ENCODE measurements at regions not wholly inside any gene's neighbourhood (a gene's known extent, or its start where the extent isn't known, plus 50 kb on each side); places are given as distances from the start of the nearest gene placed in this dataset.

DNA sequence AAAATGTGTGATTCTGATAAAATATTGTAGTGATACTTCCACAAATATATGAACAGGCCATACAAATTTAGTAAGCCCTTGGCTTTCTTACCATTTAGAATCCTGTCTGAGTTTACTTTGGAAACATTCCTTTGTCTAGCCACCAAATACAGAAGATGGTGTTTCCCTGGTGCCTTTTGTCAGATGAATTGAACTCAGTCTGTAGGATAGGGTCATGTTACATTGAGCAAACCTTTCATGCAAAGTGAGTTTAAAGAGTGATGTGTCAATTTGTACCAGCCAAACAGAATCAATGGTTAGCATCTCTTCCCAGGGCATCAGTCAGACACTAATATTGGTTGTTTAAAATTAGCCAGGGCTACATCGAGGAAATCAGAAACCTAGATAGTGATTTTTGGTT is 1443.4 kb downstream of the ARAP2 start:
- TF ChIP-seq ZNF565 (CRISPR knock-in tag; conservative IDR thresholded peaks at IDR 0.05; ENCODE audit: low read depth) (no peak), ARNTL (CRISPR knock-in tag; IDR thresholded peaks at IDR 0.05; ENCODE audit: borderline replicate concordance, low read depth) (no peak), TCF4 (CRISPR knock-in tag; IDR thresholded peaks at IDR 0.05; ENCODE audit: borderline replicate concordance) (no peak), GLIS3 (CRISPR knock-in tag; IDR thresholded peaks at IDR 0.05) (no peak), RARB (CRISPR knock-in tag; IDR thresholded peaks at IDR 0.05) (no peak)
- TF ChIP-seq, protein P1, sequence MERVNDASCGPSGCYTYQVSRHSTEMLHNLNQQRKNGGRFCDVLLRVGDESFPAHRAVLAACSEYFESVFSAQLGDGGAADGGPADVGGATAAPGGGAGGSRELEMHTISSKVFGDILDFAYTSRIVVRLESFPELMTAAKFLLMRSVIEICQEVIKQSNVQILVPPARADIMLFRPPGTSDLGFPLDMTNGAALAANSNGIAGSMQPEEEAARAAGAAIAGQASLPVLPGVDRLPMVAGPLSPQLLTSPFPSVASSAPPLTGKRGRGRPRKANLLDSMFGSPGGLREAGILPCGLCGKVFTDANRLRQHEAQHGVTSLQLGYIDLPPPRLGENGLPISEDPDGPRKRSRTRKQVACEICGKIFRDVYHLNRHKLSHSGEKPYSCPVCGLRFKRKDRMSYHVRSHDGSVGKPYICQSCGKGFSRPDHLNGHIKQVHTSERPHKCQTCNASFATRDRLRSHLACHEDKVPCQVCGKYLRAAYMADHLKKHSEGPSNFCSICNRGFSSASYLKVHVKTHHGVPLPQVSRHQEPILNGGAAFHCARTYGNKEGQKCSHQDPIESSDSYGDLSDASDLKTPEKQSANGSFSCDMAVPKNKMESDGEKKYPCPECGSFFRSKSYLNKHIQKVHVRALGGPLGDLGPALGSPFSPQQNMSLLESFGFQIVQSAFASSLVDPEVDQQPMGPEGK (CRISPR knock-in tag; IDR thresholded peaks at IDR 0.05; ENCODE audit: borderline replicate concordance), result no peak
- TF ChIP-seq, protein P2, sequence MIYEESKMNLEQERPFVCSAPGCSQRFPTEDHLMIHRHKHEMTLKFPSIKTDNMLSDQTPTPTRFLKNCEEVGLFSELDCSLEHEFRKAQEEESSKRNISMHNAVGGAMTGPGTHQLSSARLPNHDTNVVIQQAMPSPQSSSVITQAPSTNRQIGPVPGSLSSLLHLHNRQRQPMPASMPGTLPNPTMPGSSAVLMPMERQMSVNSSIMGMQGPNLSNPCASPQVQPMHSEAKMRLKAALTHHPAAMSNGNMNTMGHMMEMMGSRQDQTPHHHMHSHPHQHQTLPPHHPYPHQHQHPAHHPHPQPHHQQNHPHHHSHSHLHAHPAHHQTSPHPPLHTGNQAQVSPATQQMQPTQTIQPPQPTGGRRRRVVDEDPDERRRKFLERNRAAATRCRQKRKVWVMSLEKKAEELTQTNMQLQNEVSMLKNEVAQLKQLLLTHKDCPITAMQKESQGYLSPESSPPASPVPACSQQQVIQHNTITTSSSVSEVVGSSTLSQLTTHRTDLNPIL (CRISPR knock-in tag; IDR thresholded peaks at IDR 0.05; ENCODE audit: low read depth), result no peak
- TF ChIP-seq, protein P3, sequence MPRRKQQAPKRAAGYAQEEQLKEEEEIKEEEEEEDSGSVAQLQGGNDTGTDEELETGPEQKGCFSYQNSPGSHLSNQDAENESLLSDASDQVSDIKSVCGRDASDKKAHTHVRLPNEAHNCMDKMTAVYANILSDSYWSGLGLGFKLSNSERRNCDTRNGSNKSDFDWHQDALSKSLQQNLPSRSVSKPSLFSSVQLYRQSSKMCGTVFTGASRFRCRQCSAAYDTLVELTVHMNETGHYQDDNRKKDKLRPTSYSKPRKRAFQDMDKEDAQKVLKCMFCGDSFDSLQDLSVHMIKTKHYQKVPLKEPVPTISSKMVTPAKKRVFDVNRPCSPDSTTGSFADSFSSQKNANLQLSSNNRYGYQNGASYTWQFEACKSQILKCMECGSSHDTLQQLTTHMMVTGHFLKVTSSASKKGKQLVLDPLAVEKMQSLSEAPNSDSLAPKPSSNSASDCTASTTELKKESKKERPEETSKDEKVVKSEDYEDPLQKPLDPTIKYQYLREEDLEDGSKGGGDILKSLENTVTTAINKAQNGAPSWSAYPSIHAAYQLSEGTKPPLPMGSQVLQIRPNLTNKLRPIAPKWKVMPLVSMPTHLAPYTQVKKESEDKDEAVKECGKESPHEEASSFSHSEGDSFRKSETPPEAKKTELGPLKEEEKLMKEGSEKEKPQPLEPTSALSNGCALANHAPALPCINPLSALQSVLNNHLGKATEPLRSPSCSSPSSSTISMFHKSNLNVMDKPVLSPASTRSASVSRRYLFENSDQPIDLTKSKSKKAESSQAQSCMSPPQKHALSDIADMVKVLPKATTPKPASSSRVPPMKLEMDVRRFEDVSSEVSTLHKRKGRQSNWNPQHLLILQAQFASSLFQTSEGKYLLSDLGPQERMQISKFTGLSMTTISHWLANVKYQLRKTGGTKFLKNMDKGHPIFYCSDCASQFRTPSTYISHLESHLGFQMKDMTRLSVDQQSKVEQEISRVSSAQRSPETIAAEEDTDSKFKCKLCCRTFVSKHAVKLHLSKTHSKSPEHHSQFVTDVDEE (CRISPR knock-in tag; IDR thresholded peaks at IDR 0.05), result no peak

Measured in SK-N-SH treated with all-trans-retinoic acid at 6 μM for 48 hours (cell line).